NB4 (cell line): ENCODE measurements at regions not wholly inside any gene's neighbourhood (a gene's known extent, or its start where the extent isn't known, plus 50 kb on each side); places are given as distances from the start of the nearest gene placed in this dataset.

Experiments
- DNase-seq: peaks from one replicate; pipeline ENCODE4 v3.0.0; 2010; ENCODE audit warnings: low read depth
- H3K4me3 ChIP-seq: one replicate; pipeline ENCODE4 v1.5.1; 2011; ENCODE audit warnings: mild to moderate bottlenecking, low read depth, low read length, moderate library complexity
- MYC ChIP-seq: IDR thresholded peaks from 2 replicates; pipeline ENCODE4 v1.6.1; 2011; ENCODE audit warnings: low read depth, low read length
- POLR2A ChIP-seq: IDR thresholded peaks from 2 replicates; pipeline ENCODE4 v1.6.1; 2011; ENCODE audit warnings: mild to moderate bottlenecking; ENCODE audit not compliant: insufficient read length; ENCODE audit errors: extremely low read depth
- TF ChIP-seq, protein P1 (sequence below): IDR thresholded peaks from 2 replicates; pipeline ENCODE4 v1.6.1; 2011; ENCODE audit warnings: low read depth, low read length
- TF ChIP-seq, protein P2 (sequence below): IDR thresholded peaks from one replicate; pipeline ENCODE4 v1.5.1; 2012; ENCODE audit warnings: low read depth, low read length

- no peak overlapping the region for H3K4me3 ChIP-seq
- no peak for DNase-seq
These were observed 875.9 kb upstream of the NR2F2 start for GRCh38 chr15:95454403-95455262.

GRCh38 chr15:95457520-95457919, 873.0 kb upstream of the NR2F2 start:
- TF ChIP-seq, protein P1, sequence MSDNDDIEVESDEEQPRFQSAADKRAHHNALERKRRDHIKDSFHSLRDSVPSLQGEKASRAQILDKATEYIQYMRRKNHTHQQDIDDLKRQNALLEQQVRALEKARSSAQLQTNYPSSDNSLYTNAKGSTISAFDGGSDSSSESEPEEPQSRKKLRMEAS: no peak
- TF ChIP-seq, protein P2, sequence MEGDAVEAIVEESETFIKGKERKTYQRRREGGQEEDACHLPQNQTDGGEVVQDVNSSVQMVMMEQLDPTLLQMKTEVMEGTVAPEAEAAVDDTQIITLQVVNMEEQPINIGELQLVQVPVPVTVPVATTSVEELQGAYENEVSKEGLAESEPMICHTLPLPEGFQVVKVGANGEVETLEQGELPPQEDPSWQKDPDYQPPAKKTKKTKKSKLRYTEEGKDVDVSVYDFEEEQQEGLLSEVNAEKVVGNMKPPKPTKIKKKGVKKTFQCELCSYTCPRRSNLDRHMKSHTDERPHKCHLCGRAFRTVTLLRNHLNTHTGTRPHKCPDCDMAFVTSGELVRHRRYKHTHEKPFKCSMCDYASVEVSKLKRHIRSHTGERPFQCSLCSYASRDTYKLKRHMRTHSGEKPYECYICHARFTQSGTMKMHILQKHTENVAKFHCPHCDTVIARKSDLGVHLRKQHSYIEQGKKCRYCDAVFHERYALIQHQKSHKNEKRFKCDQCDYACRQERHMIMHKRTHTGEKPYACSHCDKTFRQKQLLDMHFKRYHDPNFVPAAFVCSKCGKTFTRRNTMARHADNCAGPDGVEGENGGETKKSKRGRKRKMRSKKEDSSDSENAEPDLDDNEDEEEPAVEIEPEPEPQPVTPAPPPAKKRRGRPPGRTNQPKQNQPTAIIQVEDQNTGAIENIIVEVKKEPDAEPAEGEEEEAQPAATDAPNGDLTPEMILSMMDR: no peak
- no peak for TF ChIP-seq MYC
- no peak for TF ChIP-seq POLR2A
- no peak for DNase-seq
- no peak overlapping the region for H3K4me3 ChIP-seq

More at GRCh38 chr15:95454403-95455262, 875.9 kb upstream of the NR2F2 start:
- no peak for TF ChIP-seq MYC
- TF ChIP-seq, protein P2: no peak
- no peak for TF ChIP-seq POLR2A
- TF ChIP-seq, protein P1: no peak

GRCh38 chr15:95458721-95459120, 871.8 kb upstream of the NR2F2 start:
- TF ChIP-seq MYC: no peak
- TF ChIP-seq POLR2A: no peak
- TF ChIP-seq, protein P2: no peak
- TF ChIP-seq, protein P1: no peak
- H3K4me3 ChIP-seq: no peak overlapping the region
- no peak for DNase-seq

- DNase-seq: peak; percentile 15
- no peak overlapping the region for H3K4me3 ChIP-seq
- no peak for TF ChIP-seq POLR2A
These were observed 871.2 kb upstream of the NR2F2 start for GRCh38 chr15:95459273-95459672.

GRCh38 chr15:95464509-95464908, 866.0 kb upstream of the NR2F2 start:
- H3K4me3 ChIP-seq: no peak overlapping the region
- TF ChIP-seq MYC (no peak), POLR2A (no peak)
- TF ChIP-seq, protein P2: no peak
- TF ChIP-seq, protein P1: no peak
- DNase-seq: no peak

DNA sequence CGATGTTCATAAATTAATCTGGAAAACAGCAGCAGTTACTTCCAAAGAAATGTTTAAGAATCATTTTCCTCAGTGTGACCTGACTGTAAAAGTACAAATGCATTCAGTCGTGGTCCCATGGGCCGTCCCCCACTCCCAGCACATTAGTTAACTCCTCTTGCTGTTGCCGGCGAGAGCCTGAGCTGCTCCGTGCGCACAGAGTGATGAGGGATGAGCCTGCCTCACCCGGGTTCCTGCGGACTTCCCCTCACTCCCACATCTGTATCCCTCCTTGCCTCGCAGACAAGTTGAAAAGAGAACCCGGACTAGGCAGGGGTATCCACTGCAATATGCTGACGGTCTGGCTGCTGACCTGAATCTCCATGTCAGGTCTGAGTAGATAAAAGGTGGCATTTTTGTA, 861.7 kb upstream of the NR2F2 start:
- TF ChIP-seq, protein P2: no peak
- TF ChIP-seq, protein P1: no peak
- no peak for TF ChIP-seq MYC
- TF ChIP-seq POLR2A: no peak
- H3K4me3 ChIP-seq: no peak overlapping the region
- no peak for DNase-seq
